GM12878 (cell line): ENCODE measurements at regions not wholly inside any gene's neighbourhood (a gene's known extent, or its start where the extent isn't known, plus 50 kb on each side); places are given as distances from the start of the nearest gene placed in this dataset.

Source experiments
- ATAC-seq: fragments of 200-7000 bp; cut with Tn5 transposase; 3 replicates; pipeline ENCODE4 v1.9.1; 2020; ENCODE audit warnings: mild to moderate bottlenecking, moderate library complexity
- BruUV-seq: library from RNA; stranded (reverse); fragments of 400-500 nt; replicated peaks from 2 replicates; lab custom pipeline; 2021; lab: Mats Ljungman, UMichigan
- CTCF ChIA-PET: fragments of 300-600 bp; sonication (Branson Sonifier 250); formaldehyde crosslinking; extraction: SDS; loops from one replicate; lab custom pipeline; 2021; ENCODE audit warnings: inconsistent platforms; lab: Yijun Ruan, JAX
- POLR2A ChIA-PET: fragments of 350-600 bp; formaldehyde crosslinking; extraction: SDS; loops from one replicate; lab custom pipeline; 2021; ENCODE audit warnings: inconsistent platforms; lab: Charles Lee
- RAD21 ChIA-PET: fragments of 300-600 bp; sonication (Branson Sonifier 250); formaldehyde crosslinking; loops from one replicate; lab custom pipeline; 2023; ENCODE audit warnings: antibody characterized with exemption; ENCODE audit not compliant: unreplicated experiment; lab: Charles Lee
- SMC1A ChIA-PET: fragments of 300-600 bp; sonication (Branson Sonifier 250); formaldehyde crosslinking; loops from one replicate; lab custom pipeline; 2023; ENCODE audit not compliant: unreplicated experiment, uncharacterized antibody; lab: Charles Lee
- DNase-seq: peaks from one replicate; pipeline ENCODE4 v3.0.0-alpha.2; 2011; ENCODE audit warnings: low read depth, low spot score
- FAIRE-seq: peaks from 3 replicates; lab custom pipeline; 2011; peaks lifted over from hg19 to GRCh38; lab: Jason Lieb, UNC
- H2AFZ ChIP-seq: 2 replicates; pipeline ENCODE4 v1.6.0; 2011; ENCODE audit warnings: low read depth, low read length, control low read depth; ENCODE audit not compliant: control insufficient read depth
- H3K27ac ChIP-seq: 2 replicates; pipeline ENCODE4 v1.5.1; 2011; ENCODE audit warnings: control low read depth; ENCODE audit not compliant: control insufficient read depth, insufficient read depth
- H3K27me3 ChIP-seq, 2 experiments: replicated peaks in 1 of 2; 2 replicates each; pipeline versions ENCODE4 v1.6.0 to v1.6.1; 2011; ENCODE audit warnings: low read length in 1 of 2; ENCODE audit not compliant: control insufficient read depth in 2 of 2, insufficient read depth in 2 of 2
- H3K36me3 ChIP-seq, 2 experiments: 2 replicates each; pipeline ENCODE4 v1.5.1; 2011; ENCODE audit warnings: low read length in 1 of 2; ENCODE audit not compliant: control insufficient read depth in 2 of 2, insufficient read depth in 2 of 2
- H3K4me1 ChIP-seq: 2 replicates; pipeline ENCODE4 v1.6.1; 2011; ENCODE audit warnings: mild to moderate bottlenecking, low read length, moderate library complexity, mixed read lengths; ENCODE audit not compliant: control insufficient read depth, insufficient read depth
- H3K4me2 ChIP-seq: 2 replicates; pipeline ENCODE4 v1.6.0; 2011; ENCODE audit warnings: control low read depth; ENCODE audit not compliant: control insufficient read depth, insufficient read depth
- H3K4me3 ChIP-seq: fragments of 200-600 bp; sonication (generic); 2 replicates; pipeline ENCODE4 v1.5.1; 2016
- H3K79me2 ChIP-seq: 2 replicates; pipeline ENCODE4 v1.6.0; 2011; ENCODE audit warnings: low read length; ENCODE audit not compliant: control insufficient read depth, insufficient read depth
- H3K9ac ChIP-seq: 2 replicates; pipeline ENCODE4 v1.8.0; 2011; ENCODE audit warnings: low read length, control low read depth, mixed read lengths; ENCODE audit not compliant: control insufficient read depth, insufficient read depth
- H3K9me3 ChIP-seq: replicated peaks from 3 replicates; pipeline ENCODE4 v1.5.1; 2011; ENCODE audit warnings: mild to moderate bottlenecking, low read length; ENCODE audit not compliant: control insufficient read depth, insufficient read depth
- H4K20me1 ChIP-seq: 2 replicates; pipeline ENCODE4 v1.6.0; 2011; ENCODE audit not compliant: control insufficient read depth, insufficient read depth
- CTCF ChIP-seq, 3 experiments: IDR thresholded peaks in 2 of 3; conservative IDR thresholded peaks in 1 of 3; 2 replicates each; pipeline ENCODE4 v1.5.1; 2011; ENCODE audit warnings: low read depth in 3 of 3, low read length in 3 of 3, mild to moderate bottlenecking in 3 of 3, control low read depth in 2 of 3, moderate library complexity in 2 of 3, inconsistent platforms in 1 of 3, mixed read lengths in 1 of 3; ENCODE audit not compliant: control insufficient read depth in 2 of 3, insufficient read depth in 1 of 3; ENCODE audit errors: extremely low read depth in 1 of 3
- RFX5 ChIP-seq: IDR thresholded peaks from 2 replicates; pipeline ENCODE4 v1.6.1; 2011; ENCODE audit warnings: low read depth, low read length, improper control_type of control experiment
- SUZ12 ChIP-seq: fragments of 200-600 bp; sonication (generic); IDR thresholded peaks from one replicate; pipeline ENCODE4 v1.6.1; 2018; ENCODE audit warnings: antibody characterized with exemption, mild to moderate bottlenecking; ENCODE audit not compliant: unreplicated experiment
- TCF3 ChIP-seq: IDR thresholded peaks from 2 replicates; pipeline ENCODE4 v1.6.1; 2012; ENCODE audit warnings: low read depth, mild to moderate bottlenecking, low read length, borderline replicate concordance; ENCODE audit not compliant: insufficient read depth
- whole genome bisulfite sequencing: methylation state at CpG from one replicate; pipeline ENCODE4 v1.1.6; 2016; ENCODE audit warnings: low lambda C conversion rate; ENCODE audit not compliant: insufficient replicate concordance, insufficient coverage; ENCODE audit errors: missing lambda C conversion rate; 5-methylcytosine and 5-hydroxymethylcytosine counted together
- in situ Hi-C: fragments of 300-500 bp; cut with MboI; formaldehyde crosslinking; loops from 9 replicates; pipeline ENCODE4 v1.14.3; 2018; ENCODE audit warnings: mixed read lengths
- intact Hi-C: fragments of 100-400 bp; cut with micrococcal nuclease; formaldehyde crosslinking; loops from one replicate; pipeline ENCODE4 v1.14.2; 2022; ENCODE audit not compliant: unreplicated experiment

- Histone ChIP-seq H3K9ac (peak overlapping the region; percentile 74), H3K79me2 (peaks cover 54% of the 10 kb centered on the region), H4K20me1 (no peaks in the 10 kb centered on the region)
- no TSS peak for BruUV-seq
- no peak for FAIRE-seq
- DNase-seq, result no peak
- TF ChIP-seq TCF3 (0 out of 2 replicates have a peak, but pooled peaks have one; percentile 34), SUZ12 (no peak), CTCF (IDR thresholded peaks at IDR 0.05 in 2 of 3, conservative IDR thresholded peaks at IDR 0.05 in 1 of 3; ENCODE audit: control insufficient read depth in 2 of 3, extremely low read depth in 1 of 3, insufficient read depth in 1 of 3, low read depth in 3 of 3, low read length in 3 of 3) (0 out of 6 replicates have a peak, but pooled peaks of 1 of the 3 experiments have one; percentile 5), RFX5 (no peak)
- TF ChIP-seq, all 136 proteins: peak for 2
- CTCF ChIA-PET, result interaction anchor here (1.0 to 2.3 kb wide), 3 partner anchors 10 to 91 kb away, joined by 3 to 5 read pairs (median 4); no protein-coding TSS in a partner anchor
- no peaks in the 10 kb centered on the region for H3K36me3 ChIP-seq
- no peaks in the 10 kb centered on the region for H3K9me3 ChIP-seq
- intact Hi-C loops, result loop anchor here (5.0 kb wide), 1 partner anchor 43 kb away; no protein-coding TSS in a partner anchor
- H2AFZ ChIP-seq, result no peak overlapping the region
- peak overlapping the region; percentile 87 for H3K4me3 ChIP-seq
- H3K4me2 ChIP-seq, result peak overlapping the region; percentile 97
- POLR2A ChIA-PET, result interaction anchor here (0.9 kb wide), 1 partner anchor 165 kb away, joined by 3 read pairs; no protein-coding TSS in a partner anchor
- peak overlapping the region; percentile 75 for H3K27ac ChIP-seq
- in situ Hi-C loops, result no loop called here
- SMC1A ChIA-PET, result interaction anchor here (1.2 kb wide), 1 partner anchor 43 kb away, joined by 6 read pairs; no protein-coding TSS in a partner anchor
- RAD21 ChIA-PET, result no interaction called here
- peak; percentile 10 for ATAC-seq
- peaks cover 36% of the 10 kb centered on the region for H3K4me1 ChIP-seq
- WGBS, result 0% methylated on average over 20 of the region's 36 CpGs
- H3K27me3 ChIP-seq, result no peaks in the 10 kb centered on the region
Measured at GRCh38 chr22:25404556-25404927, 159.9 kb upstream of the GRK3 start.
